Midbrain (tissue), 1 donor: ENCODE measurements at regions not wholly inside any gene's neighbourhood (a gene's known extent, or its start where the extent isn't known, plus 50 kb on each side); places are given as distances from the start of the nearest gene placed in this dataset.
"Not testable (repeated sequence)": the region's sequence is repeated elsewhere in the genome, so short reads cannot be mapped to it uniquely, and the experiment has no call there.

Source experiments
- DNase-seq: peaks from one replicate; lab custom pipeline; 2025; lab: John Stamatoyannopoulos, UW

DNA sequence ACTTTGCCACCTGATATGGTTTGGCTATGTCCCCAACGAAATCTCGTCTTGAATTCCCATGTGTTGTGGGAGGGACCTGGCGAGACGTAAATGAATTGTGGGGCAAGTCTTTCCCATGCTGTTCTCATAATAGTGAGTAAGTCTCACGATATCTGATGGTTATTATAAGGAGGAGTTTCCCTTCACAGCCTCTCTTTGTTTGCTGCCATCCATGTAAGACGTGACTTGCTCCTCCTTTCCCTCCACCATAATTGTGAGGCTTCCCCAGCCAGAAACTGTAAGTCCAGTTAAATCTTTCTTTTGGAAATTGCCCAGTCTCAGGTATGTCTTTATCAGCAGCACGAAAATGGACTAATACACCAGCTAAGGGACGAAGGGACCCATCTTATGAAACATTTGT, 1303.3 kb downstream of the SUCLG1 start:
- no peak for DNase-seq

DNA sequence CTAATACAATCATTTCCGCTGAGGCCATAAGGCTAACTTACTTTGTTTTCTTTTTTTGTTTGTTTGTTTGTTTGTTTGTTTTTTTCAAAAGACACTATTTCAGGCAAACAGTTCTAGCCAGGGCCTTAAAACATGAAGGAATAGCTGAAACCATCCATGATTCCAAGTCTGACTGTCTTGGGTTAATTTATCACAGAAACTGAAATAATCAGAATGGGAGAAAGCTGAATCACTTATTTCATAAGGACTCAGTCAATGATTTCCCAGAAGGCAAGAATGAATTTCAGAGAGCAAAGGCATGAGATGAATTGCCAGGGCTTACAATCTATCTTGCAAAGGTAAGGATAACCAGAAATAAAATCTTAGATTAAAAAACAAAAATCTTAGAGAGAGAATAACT, 1315.1 kb downstream of the SUCLG1 start:
- no peak for DNase-seq

DNA sequence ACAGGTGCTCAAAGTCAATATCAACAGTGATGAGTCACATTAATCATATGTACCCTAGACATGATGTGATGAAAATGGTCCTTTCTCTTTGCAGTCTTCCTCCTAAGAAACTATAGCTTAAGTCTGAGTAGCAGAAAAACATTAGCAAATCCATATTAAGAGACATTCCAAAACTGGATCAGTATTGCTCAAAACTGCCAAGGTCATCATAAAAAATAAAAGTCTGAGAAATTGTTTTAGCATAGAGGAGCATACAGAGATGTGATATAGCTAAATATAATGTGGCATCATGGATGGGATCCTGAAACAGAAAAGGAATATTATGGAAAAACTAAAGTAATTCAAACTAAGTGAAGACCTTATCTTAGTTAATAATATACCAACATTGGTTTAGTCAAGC, 1316.1 kb downstream of the SUCLG1 start:
- no peak for DNase-seq

DNA sequence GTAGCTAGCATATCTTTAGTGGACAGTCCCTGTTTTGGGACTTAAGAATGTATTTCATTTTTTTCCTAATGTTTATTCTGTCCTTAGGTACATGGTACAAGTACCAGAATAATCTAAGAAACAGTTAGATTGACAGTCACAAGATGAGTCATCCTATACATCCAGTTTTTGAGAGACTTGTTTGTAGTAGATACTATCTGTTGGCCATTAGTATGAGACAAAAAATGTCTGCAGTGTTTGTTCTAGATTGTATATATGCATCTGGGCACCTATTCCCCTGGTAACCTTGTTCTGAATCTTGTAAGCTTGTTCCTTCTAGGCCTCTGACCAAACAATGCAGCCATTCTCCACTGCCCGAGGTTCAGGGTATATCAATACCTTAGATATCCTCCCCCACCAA, 1343.5 kb downstream of the SUCLG1 start:
- DNase-seq, result no peak

DNA sequence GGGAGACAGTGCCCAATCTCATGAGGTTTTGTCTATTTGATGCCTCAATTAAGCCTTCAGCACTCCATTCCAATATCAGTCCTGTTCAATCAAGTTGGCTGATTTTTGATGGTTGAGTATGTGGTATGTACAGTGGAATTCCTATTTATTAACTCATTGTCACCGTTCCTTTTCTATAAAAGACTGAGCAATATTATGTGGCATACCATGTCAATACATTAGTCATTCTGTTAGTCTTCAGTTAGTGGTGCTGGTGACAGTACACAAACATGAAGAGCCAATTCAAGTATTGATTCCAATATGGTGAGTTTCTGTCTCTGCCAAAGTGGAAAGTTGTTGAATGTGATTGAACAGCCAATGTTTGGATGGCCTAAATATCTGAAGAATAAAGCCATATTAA, 1343.9 kb downstream of the SUCLG1 start:
- no peak for DNase-seq

DNA sequence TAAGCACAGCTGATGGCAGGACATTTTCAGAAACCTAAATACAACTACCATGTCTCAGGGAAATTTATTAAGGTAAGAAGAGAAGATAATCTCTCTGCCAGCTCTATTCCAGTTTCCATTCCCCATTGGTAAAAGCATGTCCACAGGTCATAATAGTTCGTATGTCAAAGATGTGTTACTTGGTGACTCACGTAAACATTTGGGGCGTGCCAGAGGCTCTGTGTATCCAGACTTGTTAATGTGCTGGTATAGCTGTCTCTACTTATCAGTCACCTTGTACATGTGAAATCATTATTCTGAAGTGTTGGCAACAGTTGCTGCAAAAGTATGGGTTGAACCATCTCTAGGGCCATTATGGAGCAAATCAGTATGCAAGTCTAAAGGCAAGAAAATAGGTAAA, 1345.1 kb downstream of the SUCLG1 start:
- no peak for DNase-seq

DNA sequence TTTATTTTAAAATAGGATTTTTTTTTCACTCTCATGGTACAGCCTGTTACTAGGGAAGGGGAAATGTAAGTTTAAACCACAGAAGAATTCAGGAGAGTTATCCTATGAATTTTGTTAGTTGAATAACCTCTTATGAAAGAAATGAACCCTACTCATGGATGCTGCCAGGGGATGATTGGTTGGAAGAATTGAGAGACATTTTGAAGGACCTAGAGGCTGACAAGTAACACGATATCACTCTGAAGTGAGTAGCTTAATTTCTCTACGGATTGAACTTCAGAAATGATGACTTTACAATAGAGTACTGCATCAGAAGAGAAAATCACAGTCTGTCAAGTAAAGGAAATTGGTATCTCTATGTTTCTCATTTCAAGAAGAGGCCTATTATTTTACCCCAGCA, 1346.2 kb downstream of the SUCLG1 start:
- DNase-seq, result no peak

DNA sequence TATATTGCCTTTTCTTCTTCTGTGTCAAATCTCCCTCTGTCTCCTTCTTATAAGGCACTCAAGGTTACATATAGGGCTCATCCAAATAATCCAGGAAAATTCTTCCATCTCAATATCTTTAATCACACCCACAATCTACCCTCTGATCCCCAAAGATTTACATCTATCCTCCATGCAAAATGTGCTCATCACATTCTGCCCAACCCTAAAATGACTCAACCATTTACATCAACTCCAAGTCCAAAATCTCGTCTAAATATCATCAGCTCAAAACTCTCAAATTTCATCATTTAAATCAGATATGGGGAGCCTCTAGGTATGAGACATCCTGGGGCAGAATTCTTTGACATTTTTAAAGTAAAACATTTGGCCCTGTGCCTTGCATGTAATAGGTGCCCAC, 1349.8 kb downstream of the SUCLG1 start:
- no peak for DNase-seq

DNA sequence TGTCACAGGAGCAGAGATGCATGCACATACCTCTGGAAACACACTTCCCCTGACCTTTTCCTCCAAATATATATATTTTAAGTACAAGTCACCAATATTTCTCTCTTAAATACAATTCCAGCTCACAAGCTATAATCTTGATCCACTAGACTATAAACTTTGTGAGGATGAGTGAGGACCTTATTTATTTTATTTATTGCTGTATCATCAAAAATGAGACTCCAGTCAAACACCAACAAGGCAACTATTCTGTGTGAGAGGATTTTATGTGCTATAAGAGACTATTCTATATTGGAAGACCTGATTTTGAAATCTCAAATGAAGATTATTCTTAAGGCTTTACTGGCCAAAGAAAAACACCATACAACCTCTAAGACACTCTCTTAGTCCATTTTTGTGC, 1352.2 kb downstream of the SUCLG1 start:
- no peak for DNase-seq

DNA sequence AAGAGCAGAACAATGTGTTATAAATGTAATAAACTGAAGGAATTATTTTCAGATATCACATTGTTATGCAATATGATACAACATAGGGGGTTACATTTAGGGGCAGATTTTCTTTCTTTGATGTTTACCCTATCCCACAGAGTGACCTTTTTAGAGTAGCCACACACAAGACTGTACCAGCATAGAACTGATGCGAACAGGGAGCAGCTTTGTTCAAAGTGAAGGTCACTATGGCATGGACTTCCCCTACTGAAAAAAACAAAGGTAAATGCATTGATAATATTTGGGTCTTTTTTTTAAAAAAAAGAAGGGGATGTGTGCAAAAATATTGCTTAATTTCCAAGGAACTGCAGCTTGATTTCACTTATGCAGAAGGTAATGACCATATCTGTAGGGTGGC, 1354.9 kb downstream of the SUCLG1 start:
- DNase-seq, result no peak

DNA sequence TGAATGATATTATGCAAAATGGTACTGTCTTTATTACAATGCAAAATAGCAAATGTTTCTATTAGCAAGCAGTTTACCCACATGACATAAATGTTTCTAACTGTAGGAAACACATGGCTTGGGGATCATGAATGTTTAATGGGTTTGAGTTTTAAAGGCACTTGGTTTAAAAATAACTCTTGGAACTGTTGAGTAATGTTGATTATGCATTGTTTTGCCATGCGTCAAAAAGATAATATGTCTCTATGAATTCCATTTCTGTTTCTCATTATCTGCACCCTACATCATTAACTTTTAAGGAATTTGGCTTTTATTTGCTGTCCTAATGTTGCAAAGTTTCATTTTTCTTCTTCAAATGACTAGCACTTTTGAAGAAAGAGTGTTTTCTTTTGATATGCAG, 1355.5 kb downstream of the SUCLG1 start:
- DNase-seq, result no peak

DNA sequence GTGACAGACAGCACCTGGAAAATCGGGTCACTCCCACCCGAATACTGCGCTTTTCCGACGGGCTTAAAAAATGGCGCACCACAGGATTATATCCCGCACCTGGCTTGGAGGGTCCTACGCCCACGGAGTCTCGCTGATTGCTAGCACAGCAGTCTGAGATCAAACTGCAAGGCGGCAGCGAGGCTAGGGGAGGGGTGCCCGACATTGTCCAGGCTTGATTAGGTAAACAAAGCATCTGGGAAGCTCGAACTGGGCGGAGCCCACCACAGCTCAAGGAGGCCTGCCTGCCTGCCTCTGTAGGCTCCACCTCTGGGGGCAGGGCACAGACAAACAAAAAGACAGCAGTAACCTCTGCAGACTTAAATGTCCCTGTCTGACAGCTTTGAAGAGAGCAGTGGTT, 1370.0 kb downstream of the SUCLG1 start:
- DNase-seq, result not testable (repeated sequence)

DNA sequence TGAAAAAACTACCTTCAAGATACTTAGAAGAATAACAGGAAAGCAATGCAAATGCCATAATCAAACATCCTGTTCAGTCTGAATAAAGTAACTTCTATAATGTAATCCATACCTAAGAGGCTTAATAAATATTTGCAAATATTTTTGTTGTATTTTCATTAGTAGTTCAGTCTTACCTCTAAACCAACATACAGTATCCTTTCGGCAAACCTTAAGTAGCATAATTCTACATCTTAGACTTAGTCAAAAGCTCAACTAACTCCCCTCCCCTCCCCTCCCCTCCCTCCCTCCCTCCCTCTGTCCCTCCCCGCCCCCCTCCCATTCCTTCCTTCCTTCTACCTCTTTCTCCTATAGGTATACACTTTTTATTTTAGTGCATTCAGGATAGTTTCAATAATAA, 1373.2 kb downstream of the SUCLG1 start:
- DNase-seq, result no peak

DNA sequence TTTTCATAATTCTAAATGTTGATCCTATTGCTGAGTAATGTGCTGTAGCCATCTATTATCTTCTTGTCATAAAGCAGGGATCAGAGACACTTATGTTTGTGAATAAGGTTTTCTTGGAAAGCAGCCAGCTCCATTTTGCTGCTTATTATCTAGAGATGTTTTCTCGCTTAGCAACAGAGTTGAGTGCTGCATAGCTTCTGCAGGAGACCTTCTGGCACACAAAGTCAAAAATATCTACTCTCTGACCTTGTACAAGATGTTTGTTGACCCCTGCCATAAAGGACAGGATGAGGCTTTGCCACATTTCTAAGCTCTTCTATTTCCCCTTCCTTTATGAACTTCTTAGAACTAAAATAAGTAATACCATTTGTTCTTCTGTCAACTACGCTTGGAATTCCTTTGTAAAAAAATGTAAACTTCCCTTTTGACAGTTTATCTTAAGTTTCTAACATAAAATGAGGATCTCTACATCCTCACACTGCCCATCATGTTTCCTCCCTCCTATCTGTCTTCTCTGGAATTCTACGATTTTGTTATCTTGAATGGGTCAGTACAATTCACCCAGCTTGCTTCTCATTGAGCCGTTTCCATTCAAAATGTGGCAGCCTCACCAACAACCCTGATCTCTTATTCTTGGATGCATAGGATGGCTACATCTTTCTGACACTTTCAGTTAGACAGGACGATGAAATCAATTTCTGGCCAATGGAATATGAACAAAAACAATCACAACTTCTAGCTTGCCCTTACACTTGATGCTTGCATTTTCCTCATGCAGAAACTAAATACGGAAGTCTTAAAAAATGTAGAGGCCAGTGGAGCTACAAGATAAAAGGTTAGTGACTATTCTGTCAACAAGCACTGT, 1377.0 kb downstream of the SUCLG1 start:
- DNase-seq, result no peak

DNA sequence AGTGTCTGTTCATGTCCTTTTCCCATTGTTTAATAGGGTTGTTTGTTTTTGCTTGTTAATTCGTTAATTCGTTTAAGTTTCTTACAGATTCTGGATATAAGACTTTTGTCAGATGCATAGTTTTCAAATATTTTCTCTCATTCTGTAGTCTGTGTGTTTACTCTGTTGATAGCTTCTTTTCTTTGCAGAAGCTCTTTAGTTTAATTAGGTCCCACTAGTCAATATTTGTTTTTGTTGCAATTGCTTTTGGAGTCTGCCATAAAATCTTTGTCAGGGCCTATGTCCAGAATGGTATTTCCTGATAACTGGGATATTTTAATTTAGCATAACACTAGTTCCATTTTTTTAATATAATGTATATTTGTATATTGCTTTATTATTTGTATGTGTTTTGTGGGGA, 1380.1 kb downstream of the SUCLG1 start:
- DNase-seq, result no peak

DNA sequence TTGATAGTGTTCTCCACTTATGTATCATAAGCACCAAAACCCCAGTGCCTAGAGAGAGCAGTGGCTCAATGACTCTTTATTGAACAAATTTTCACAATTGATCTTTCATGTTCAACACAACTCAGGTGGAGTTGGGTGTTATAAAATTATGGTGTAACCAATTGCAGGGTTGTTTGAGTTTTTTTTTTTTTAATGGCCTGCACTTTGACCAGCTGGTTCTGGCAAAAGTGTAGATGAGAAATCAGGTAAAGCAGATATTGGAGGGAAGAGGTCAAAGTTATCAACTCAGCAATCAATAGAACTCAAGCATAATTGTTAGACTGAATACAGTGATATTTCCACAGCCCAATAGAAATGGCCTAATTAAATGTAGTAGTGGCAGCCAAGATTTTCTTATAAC, 1386.3 kb downstream of the SUCLG1 start:
- DNase-seq, result no peak

DNA sequence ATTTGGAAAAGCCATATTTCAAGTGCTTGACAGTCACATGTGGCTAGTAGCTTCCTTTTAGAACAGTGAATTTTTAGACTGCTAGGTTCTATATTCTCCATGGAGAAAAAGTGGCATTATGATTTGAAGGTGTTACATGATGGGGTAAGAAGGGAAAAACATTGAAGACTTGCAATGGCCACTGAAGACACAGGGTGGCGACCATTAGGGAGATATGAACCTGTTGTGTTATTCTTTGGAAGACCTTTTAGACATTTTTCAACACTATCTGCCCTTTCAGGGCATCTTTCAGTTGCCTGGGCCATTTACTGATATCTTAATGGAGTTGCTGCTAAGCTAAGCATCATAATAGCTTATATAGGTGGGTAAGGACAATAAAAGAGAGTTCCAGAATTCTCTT, 1387.2 kb downstream of the SUCLG1 start:
- no peak for DNase-seq

DNA sequence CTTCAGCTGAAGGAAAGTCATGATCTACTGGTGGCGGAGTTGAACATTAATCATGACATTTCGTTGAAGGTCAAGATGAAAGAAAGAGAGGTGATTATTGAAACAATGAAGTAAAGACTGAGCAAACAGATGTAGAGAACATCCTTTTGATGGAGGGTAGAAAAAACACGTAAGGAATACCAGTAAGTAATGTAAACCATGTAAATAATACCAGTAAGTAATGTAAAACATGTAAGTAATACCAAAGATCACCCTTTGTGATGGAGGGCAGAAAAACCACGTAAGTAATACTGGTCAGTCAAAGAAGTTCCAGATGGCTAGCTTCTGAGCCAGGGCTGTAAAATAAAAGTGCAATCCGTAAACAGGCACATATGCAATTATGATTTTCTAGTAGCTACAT, 1387.7 kb downstream of the SUCLG1 start:
- no peak for DNase-seq

DNA sequence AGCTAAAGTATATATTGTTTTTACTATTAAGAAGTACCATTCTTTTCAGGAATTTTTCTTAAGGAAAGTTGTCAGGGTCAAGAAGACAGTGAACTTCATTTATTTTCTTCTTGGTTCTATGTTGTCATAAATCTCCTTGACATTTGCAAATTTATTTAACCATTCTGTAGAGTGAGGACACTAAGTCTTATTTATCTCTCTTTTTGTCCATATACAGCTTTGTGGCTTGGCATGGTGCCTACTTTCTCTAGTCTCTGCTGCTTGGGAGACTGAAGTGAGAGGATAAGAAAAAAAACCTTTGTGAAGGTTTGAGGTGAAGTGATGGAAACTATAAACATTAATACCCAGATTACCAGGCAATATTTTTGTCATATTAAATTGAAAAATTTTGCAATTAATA, 1389.4 kb downstream of the SUCLG1 start:
- no peak for DNase-seq

DNA sequence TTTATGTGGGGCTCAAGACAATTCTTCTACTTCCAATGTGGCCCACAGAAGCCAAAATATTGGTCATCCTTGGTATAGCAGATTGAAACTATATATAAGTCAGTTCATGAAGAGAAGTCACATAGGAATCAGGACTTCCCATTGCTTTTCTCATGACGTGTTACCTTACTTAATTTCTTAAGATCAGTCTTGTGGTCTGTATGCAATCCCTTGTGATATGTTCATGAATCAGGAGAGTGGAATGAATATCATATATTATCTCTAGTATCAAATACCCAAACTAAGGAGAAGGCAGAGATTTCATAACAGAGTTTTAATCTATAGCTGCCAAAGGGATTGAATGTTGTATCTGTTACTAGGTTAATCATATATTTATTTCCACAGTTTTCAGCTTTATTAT, 1390.4 kb downstream of the SUCLG1 start:
- no peak for DNase-seq

DNA sequence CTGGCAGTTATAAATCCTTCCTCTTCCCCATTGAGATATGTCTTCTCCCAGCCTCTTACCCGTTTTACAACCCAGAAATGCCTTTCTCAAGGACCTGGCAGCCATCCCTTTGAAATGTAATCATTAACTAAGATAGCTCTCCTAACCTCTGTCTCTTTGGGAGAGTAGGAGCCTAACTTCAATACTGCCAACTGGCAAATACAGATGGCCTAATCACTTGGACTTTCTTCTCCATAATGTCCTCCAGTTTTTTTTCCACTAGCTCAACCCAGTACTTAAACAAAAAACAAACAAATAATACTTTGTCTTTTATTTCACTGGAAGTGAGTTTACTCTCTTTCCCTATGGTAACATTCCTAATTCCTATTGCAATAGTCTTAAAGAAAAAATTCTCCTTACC, 1391.1 kb downstream of the SUCLG1 start:
- DNase-seq, result no peak

DNA sequence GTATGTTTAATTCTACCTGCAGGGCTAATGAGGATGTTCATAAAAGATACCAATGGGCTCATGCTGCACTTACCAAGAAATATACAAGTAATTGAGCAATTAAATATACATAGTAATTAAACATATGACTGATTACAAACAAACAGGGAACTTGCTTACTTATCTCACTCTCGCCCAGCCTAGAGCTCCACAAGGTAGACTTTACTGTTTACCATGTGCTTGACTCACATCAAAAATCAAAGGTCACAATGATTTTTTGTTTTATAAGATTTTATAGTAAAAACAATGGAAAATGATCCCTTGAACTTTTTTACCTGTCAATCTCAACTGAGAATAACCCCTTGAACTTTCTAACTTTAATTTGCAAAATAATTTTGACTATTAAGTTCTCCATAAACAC, 1395.1 kb downstream of the SUCLG1 start:
- DNase-seq, result no peak

DNA sequence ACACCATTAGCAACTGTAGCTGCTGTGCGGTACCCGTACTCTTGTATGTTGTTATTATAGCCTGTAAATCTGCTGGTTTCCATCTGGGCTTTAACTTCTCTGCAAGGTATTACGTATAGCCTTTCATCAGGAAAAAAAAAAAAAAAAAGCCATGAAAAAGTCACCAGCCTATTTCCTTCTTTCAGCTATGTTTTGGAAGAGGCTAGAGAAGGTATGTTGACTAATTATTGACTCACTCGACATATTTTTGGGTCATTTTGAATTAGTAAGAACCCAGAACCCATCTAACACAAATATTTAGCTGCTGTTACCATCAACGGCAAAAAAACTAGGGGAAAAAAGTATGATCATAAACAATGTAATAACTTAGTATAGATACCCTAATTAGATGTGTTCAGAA, 1395.6 kb downstream of the SUCLG1 start:
- no peak for DNase-seq

DNA sequence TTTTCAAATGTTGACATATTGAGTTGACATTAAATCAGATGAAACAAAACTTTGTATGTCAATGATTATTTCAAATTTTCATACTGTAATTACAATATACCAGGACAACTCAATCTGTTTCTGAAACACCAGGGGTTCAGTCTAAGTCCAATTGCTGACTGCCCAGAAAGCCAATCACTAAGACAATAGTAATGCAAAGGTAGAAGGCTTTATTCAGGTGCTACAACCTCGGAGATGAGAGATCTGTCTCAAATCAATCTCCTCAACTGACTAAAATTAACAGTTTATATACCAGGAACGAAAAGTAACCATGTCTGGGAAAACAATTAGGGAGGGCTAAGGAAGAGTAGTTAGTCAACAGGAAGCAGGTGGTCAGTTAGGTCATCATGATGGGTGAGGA, 1400.4 kb downstream of the SUCLG1 start:
- no peak for DNase-seq
